Caco-2 (cell line): ENCODE measurements at regions not wholly inside any gene's neighbourhood (a gene's known extent, or its start where the extent isn't known, plus 50 kb on each side); places are given as distances from the start of the nearest gene placed in this dataset.
A peak's percentile ranks its signal among the peaks of the same experiment; 100 is the strongest.

ENCODE experiments used
- BruUV-seq: library from RNA; stranded (reverse); fragments of 400-500 nt; replicated peaks from 2 replicates; lab custom pipeline; 2021; lab: Mats Ljungman, UMichigan
- CTCF ChIA-PET: fragments of 300-600 bp; sonication (Branson Sonifier 250); formaldehyde crosslinking; loops from one replicate; lab custom pipeline; 2022; ENCODE audit warnings: antibody characterized with exemption; lab: Charles Lee
- POLR2A ChIA-PET: fragments of 300-600 bp; sonication (Branson Sonifier 250); formaldehyde crosslinking; loops from one replicate; lab custom pipeline; 2022; ENCODE audit warnings: antibody characterized with exemption; lab: Charles Lee
- DNase-seq, 2 experiments: peaks; one replicate each; pipeline versions ENCODE4 v3.0.0 to v3.0.0-alpha.2; 2020 to 2022
- H3K27me3 ChIP-seq: replicated peaks from 2 replicates; pipeline ENCODE4 v1.6.0; 2011; ENCODE audit warnings: low read length; ENCODE audit not compliant: control insufficient read depth, insufficient read depth
- H3K36me3 ChIP-seq: 2 replicates; pipeline ENCODE4 v1.5.1; 2011; ENCODE audit warnings: low read length; ENCODE audit not compliant: control insufficient read depth, insufficient read depth
- H3K4me1 ChIP-seq: fragments of 250-450 bp; sonication (Bioruptor Pico); 2 replicates; pipeline ENCODE4 v1.5.1; 2020; ENCODE audit warnings: mild to moderate bottlenecking
- H3K4me3 ChIP-seq: 2 replicates; pipeline ENCODE4 v1.5.1; 2011; ENCODE audit warnings: low read depth, mild to moderate bottlenecking, control low read depth, low read length
- H3K9me3 ChIP-seq: fragments of 250-450 bp; sonication (Bioruptor Pico); 2 replicates; pipeline ENCODE4 v1.5.1; 2020; ENCODE audit warnings: mild to moderate bottlenecking, moderate library complexity
- H3K27ac Mint-ChIP-seq: one replicate; pipeline ENCODE4 v1.8.0; 2022; ENCODE audit warnings: mixed read lengths; ENCODE audit not compliant: unreplicated experiment
- H3K27me3 Mint-ChIP-seq: one replicate; pipeline ENCODE4 v1.8.0; 2022; ENCODE audit warnings: mixed read lengths; ENCODE audit not compliant: insufficient read depth, unreplicated experiment
- H3K36me3 Mint-ChIP-seq: one replicate; pipeline ENCODE4 v1.8.0; 2022; ENCODE audit warnings: mild to moderate bottlenecking, mixed read lengths; ENCODE audit not compliant: insufficient read depth, unreplicated experiment
- H3K4me1 Mint-ChIP-seq: one replicate; pipeline ENCODE4 v1.8.0; 2022; ENCODE audit warnings: low read depth, mixed read lengths; ENCODE audit not compliant: unreplicated experiment
- H3K4me3 Mint-ChIP-seq: one replicate; pipeline ENCODE4 v1.8.0; 2022; ENCODE audit warnings: mild to moderate bottlenecking, moderate library complexity, mixed read lengths; ENCODE audit not compliant: unreplicated experiment
- H3K9me3 Mint-ChIP-seq: one replicate; pipeline ENCODE4 v1.8.0; 2022; ENCODE audit warnings: mixed read lengths; ENCODE audit not compliant: unreplicated experiment
- intact Hi-C: fragments of 100-400 bp; cut with micrococcal nuclease; formaldehyde crosslinking; loops from one replicate; pipeline ENCODE4 v1.10.0; 2022; ENCODE audit not compliant: unreplicated experiment
- TF ChIP-seq, protein P1 (sequence below), 2 experiments: fragments of 200-600 bp in 1 of 2; IDR thresholded peaks; 1 replicate in 1 of 2; 2 replicates in 1 of 2; pipeline versions ENCODE4 v1.5.1 to v1.8.0; 2011 to 2022; ENCODE audit warnings: antibody characterized with exemption in 1 of 2, control low read depth in 1 of 2, inconsistent platforms in 1 of 2, low read depth in 1 of 2, low read length in 1 of 2, mild to moderate bottlenecking in 1 of 2, moderate library complexity in 1 of 2; ENCODE audit not compliant: insufficient read depth in 1 of 2, severe bottlenecking in 1 of 2, unreplicated experiment in 1 of 2

DNA sequence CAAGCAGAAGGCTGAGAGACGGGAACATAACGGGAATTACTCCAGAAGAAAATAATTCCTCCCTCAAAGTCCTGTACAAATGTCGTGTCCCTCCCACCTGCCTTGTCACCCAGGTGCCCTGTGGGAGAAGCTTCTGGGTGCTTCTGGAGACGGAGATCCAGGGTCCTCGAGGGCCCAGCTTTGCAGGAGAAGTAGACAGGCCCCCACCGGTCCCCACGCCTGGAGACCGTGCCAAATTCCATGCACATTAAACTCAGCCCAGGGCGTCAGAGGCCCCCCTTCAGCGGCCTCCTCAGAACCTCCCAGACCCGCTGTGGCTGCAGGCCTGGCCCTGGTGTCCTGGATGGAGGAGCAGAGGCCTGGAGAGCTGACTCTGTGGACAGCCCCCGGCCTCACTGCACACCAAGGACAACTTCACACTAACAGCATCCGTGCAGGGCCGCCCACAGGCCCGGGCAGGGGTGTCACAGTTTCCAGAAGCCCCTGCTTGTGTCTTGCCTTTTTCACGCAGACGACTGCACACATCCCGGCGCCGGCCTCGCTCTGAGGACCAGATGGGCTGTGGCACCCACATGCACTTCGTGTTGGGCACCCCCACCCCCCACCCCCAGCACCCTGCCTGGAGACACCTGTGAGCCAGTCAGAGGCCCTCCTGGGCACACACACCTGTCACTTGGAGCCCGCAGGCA lies 734.3 kb downstream of the BRD1 start:
- intact Hi-C loops, result no loop called here
- Mint-ChIP-seq H3K36me3 (no peaks in the 10 kb centered on the region), H3K4me1 (no peaks in the 10 kb centered on the region), H3K9me3 (no peaks in the 10 kb centered on the region), H3K27me3 (peaks cover 17% of the 10 kb centered on the region), H3K27ac (no peak overlapping the region), H3K4me3 (no peak overlapping the region)
- ChIA-PET CTCF (no interaction called here), POLR2A (no interaction called here)
- Histone ChIP-seq H3K4me3 (no peak overlapping the region), H3K9me3 (no peaks in the 10 kb centered on the region), H3K4me1 (no peaks in the 10 kb centered on the region), H3K36me3 (no peaks in the 10 kb centered on the region), H3K27me3 (no peaks in the 10 kb centered on the region)
- DNase-seq, result no peak
- BruUV-seq, result no TSS peak
- TF ChIP-seq, protein P1, sequence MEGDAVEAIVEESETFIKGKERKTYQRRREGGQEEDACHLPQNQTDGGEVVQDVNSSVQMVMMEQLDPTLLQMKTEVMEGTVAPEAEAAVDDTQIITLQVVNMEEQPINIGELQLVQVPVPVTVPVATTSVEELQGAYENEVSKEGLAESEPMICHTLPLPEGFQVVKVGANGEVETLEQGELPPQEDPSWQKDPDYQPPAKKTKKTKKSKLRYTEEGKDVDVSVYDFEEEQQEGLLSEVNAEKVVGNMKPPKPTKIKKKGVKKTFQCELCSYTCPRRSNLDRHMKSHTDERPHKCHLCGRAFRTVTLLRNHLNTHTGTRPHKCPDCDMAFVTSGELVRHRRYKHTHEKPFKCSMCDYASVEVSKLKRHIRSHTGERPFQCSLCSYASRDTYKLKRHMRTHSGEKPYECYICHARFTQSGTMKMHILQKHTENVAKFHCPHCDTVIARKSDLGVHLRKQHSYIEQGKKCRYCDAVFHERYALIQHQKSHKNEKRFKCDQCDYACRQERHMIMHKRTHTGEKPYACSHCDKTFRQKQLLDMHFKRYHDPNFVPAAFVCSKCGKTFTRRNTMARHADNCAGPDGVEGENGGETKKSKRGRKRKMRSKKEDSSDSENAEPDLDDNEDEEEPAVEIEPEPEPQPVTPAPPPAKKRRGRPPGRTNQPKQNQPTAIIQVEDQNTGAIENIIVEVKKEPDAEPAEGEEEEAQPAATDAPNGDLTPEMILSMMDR (IDR thresholded peaks at IDR 0.05; ENCODE audit: insufficient read depth in 1 of 2, low read depth in 1 of 2, low read length in 1 of 2, severe bottlenecking in 1 of 2, unreplicated experiment in 1 of 2), result no peak

DNA sequence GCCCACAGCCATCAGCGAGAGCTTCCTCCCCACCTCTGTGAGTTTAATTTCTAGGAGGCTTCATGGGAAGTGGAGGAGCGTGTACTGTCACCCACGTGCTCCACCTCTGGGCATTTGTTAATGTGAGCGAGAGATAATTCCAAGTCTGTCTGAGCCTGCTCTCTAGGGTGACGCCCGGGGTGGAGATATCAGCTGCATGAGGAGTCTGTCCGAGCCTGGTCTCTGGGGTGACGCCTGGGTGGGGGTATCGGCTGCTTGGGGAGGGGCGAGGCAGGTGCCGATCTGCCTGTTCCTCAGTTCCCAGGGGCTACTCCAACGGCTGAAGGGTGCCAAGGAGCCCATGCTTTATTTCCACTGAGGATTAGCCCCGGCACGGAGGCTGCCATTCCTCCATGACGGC lies 735.0 kb downstream of the BRD1 start:
- Mint-ChIP-seq H3K27me3 (peaks cover 13% of the 10 kb centered on the region), H3K9me3 (no peaks in the 10 kb centered on the region), H3K4me1 (no peaks in the 10 kb centered on the region), H3K4me3 (no peak overlapping the region), H3K27ac (no peak overlapping the region), H3K36me3 (no peaks in the 10 kb centered on the region)
- no peaks in the 10 kb centered on the region for H3K36me3 ChIP-seq
- intact Hi-C loops, result no loop called here
- H3K4me1 ChIP-seq, result no peaks in the 10 kb centered on the region
- ChIA-PET POLR2A (no interaction called here), CTCF (no interaction called here)
- DNase-seq, result no peak
- no TSS peak for BruUV-seq
- no peaks in the 10 kb centered on the region for H3K9me3 ChIP-seq
- no peak overlapping the region for H3K4me3 ChIP-seq
- no peaks in the 10 kb centered on the region for H3K27me3 ChIP-seq
- TF ChIP-seq, protein P1 (IDR thresholded peaks at IDR 0.05; ENCODE audit: insufficient read depth in 1 of 2, low read depth in 1 of 2, low read length in 1 of 2, severe bottlenecking in 1 of 2, unreplicated experiment in 1 of 2), result no peak

DNA sequence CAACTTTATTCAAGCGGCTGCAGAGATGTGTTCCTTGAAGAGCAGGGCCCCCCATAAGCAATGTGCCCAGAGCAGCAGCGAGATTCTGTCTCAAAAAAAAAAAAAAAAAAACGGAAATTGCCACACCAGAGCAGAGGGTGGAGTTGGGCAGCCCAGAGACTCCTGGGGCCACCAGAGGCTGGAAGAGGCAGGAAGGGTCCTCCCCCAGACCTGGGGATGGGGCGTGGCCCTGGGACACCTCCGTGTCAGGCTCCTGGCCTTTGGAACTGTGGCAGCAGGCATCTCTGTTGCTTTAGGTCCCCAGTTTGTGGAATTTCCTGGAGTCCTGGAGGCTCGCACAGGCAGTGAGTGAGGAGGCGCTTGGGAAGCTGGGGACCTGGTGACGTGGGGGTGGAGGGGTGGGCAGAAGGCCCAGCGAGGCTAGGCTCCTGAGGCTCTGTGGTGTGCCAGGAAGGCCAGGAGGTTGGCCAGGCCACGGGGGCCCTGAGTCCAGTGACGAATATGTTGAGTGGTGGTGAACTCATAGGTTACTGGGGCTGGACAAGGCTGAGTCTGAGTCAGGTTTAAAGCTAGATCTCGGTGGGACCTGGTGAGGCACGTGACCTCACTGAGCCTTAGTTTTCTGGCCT lies 735.6 kb downstream of the BRD1 start:
- H3K27me3 ChIP-seq, result no peaks in the 10 kb centered on the region
- Mint-ChIP-seq H3K27ac (no peak overlapping the region), H3K4me3 (no peak overlapping the region), H3K36me3 (no peaks in the 10 kb centered on the region), H3K9me3 (no peaks in the 10 kb centered on the region), H3K4me1 (no peaks in the 10 kb centered on the region), H3K27me3 (peaks cover 13% of the 10 kb centered on the region)
- DNase-seq, result peak in 1 of 2 experiments; percentile 13
- H3K4me3 ChIP-seq, result no peak overlapping the region
- ChIA-PET POLR2A (no interaction called here), CTCF (no interaction called here)
- no TSS peak for BruUV-seq
- no peaks in the 10 kb centered on the region for H3K4me1 ChIP-seq
- TF ChIP-seq, protein P1 (IDR thresholded peaks at IDR 0.05; ENCODE audit: insufficient read depth in 1 of 2, low read depth in 1 of 2, low read length in 1 of 2, severe bottlenecking in 1 of 2, unreplicated experiment in 1 of 2), result no peak
- H3K36me3 ChIP-seq, result no peaks in the 10 kb centered on the region
- intact Hi-C loops, result no loop called here
- no peaks in the 10 kb centered on the region for H3K9me3 ChIP-seq
